IgD-negative memory B cell (primary cell): ENCODE measurements at regions not wholly inside any gene's neighbourhood (a gene's known extent, or its start where the extent isn't known, plus 50 kb on each side); places are given as distances from the start of the nearest gene placed in this dataset.
A peak's percentile ranks its signal among the peaks of the same experiment; 100 is the strongest.

Experiments used
- H3K27ac Mint-ChIP-seq, 3 donors: one replicate each; pipeline ENCODE4 v1.8.0; 2020 to 2022; ENCODE audit warnings: mild to moderate bottlenecking in 3 of 3, mixed read lengths in 3 of 3, moderate library complexity in 1 of 3
- H3K27me3 Mint-ChIP-seq: one replicate; pipeline ENCODE4 v1.8.0; 2021; ENCODE audit warnings: mixed read lengths
- H3K36me3 Mint-ChIP-seq: one replicate; pipeline ENCODE4 v1.8.0; 2020; ENCODE audit warnings: mild to moderate bottlenecking, mixed read lengths
- H3K4me1 Mint-ChIP-seq, 3 donors: one replicate each; pipeline ENCODE4 v1.8.0; 2020 to 2022; ENCODE audit warnings: mixed read lengths in 3 of 3, mild to moderate bottlenecking in 1 of 3
- H3K4me3 Mint-ChIP-seq, 4 donors: one replicate each; pipeline ENCODE4 v1.8.0; 2020 to 2022; ENCODE audit warnings: mild to moderate bottlenecking in 4 of 4, mixed read lengths in 4 of 4, moderate library complexity in 3 of 4
- H3K9me3 Mint-ChIP-seq, 3 donors: one replicate each; pipeline ENCODE4 v1.8.0; 2020 to 2021; ENCODE audit warnings: mixed read lengths in 3 of 3, mild to moderate bottlenecking in 1 of 3

GRCh38 chr5:121373371-121373770 is 478.3 kb upstream of the FTMT start:
- no peaks in the 10 kb centered on the region for H3K9me3 Mint-ChIP-seq
- no peaks in the 10 kb centered on the region for H3K4me1 Mint-ChIP-seq
- no peaks in the 10 kb centered on the region for H3K27me3 Mint-ChIP-seq
- no peaks in the 10 kb centered on the region for H3K36me3 Mint-ChIP-seq
- H3K27ac Mint-ChIP-seq: no peak overlapping the region
- H3K4me3 Mint-ChIP-seq: no peak overlapping the region

- peaks cover 2 to 3% (median 2%) of the 10 kb centered on the region in 3 donors for H3K9me3 Mint-ChIP-seq
- H3K4me1 Mint-ChIP-seq: no peaks in the 10 kb centered on the region
- no peaks in the 10 kb centered on the region for H3K36me3 Mint-ChIP-seq
- no peak overlapping the region for H3K27ac Mint-ChIP-seq
- no peaks in the 10 kb centered on the region for H3K27me3 Mint-ChIP-seq
- no peak overlapping the region for H3K4me3 Mint-ChIP-seq
Observed at GRCh38 chr5:121377461-121377860, 474.2 kb upstream of the FTMT start.

DNA sequence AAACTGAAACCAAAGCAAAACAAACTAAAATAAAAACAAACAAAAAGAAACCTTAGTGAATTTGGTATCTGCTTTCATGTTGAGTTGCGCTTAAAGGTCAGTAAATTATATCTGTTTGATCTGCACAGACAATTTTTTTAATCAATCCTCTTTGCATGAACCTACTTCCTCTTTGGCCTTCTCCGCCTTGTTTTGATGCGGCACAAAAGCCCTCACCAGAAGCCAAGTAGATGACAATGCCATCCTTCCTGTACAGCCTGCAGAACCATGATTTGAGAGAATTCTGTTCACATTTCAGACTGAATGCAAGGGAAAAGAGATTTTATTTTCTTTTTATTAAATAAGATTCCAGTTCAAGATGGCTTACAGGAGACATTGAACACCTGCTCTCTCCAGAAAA is 473.6 kb upstream of the FTMT start:
- no peak overlapping the region for H3K4me3 Mint-ChIP-seq
- H3K36me3 Mint-ChIP-seq: no peaks in the 10 kb centered on the region
- peaks cover 2 to 3% (median 2%) of the 10 kb centered on the region in 3 donors for H3K9me3 Mint-ChIP-seq
- no peaks in the 10 kb centered on the region for H3K27me3 Mint-ChIP-seq
- no peak overlapping the region for H3K27ac Mint-ChIP-seq
- no peaks in the 10 kb centered on the region for H3K4me1 Mint-ChIP-seq

DNA sequence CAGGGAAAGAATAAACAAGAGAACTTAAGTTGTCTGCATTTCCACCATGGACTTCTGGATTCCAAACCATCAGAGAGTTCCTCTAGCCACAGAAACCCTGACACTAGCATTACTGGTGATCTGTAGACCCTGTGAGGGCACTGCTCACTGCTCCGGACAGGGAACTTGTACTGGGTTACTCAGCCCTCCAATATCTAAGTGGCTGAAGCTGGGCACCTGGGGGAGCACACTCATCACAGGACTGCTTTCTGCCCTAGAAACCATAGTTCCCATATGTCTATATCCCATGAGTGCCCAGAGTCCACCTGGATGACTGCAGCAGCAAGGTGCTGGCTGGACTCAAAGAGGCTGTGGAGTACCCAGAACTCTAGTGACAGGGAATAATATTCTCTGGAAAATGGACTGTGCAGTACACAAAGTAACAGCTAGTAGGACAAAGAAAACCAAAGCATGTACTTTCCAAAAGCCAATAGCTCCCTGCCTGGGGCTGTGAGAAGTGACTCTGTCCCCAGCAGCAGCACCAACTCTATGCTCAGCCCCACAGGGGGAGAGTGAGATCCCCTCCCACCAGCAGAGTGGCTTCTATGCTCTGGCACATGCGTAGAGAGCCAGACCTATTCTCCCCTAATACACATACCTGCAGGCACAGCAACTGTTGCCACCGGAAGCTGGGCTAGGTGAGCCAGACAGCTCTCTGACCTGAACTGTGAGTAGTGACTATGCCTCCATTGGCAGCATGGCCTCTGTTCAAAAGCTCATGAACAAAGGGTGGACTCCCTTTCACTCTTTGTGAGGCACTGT is 472.9 kb upstream of the FTMT start:
- Mint-ChIP-seq H3K27me3 (no peaks in the 10 kb centered on the region), H3K36me3 (no peaks in the 10 kb centered on the region)

GRCh38 chr5:121380066-121380465 is 471.6 kb upstream of the FTMT start:
- Mint-ChIP-seq H3K9me3 (peaks cover 2 to 3% (median 3%) of the 10 kb centered on the region in 3 donors), H3K36me3 (no peaks in the 10 kb centered on the region), H3K27me3 (no peaks in the 10 kb centered on the region), H3K27ac (no peak overlapping the region), H3K4me1 (no peaks in the 10 kb centered on the region), H3K4me3 (no peak overlapping the region)

More for the DNA sequence above, 472.9 kb upstream of the FTMT start:
- Mint-ChIP-seq H3K9me3 (peaks cover 2 to 3% (median 2%) of the 10 kb centered on the region in 3 donors), H3K27ac (no peak overlapping the region), H3K4me1 (no peaks in the 10 kb centered on the region), H3K4me3 (peak overlapping the region in 1 of 4 donors; percentile 27)

- Mint-ChIP-seq H3K27ac (no peak overlapping the region), H3K9me3 (peaks cover 1 to 5% (median 3%) of the 10 kb centered on the region in 3 donors), H3K27me3 (no peaks in the 10 kb centered on the region), H3K36me3 (no peaks in the 10 kb centered on the region), H3K4me1 (no peaks in the 10 kb centered on the region), H3K4me3 (no peak overlapping the region)
Observed at GRCh38 chr5:121384359-121384758, 467.3 kb upstream of the FTMT start.

GRCh38 chr5:121386334-121386733 is 465.3 kb upstream of the FTMT start:
- Mint-ChIP-seq H3K4me1 (no peaks in the 10 kb centered on the region), H3K27ac (no peak overlapping the region), H3K9me3 (peaks cover 0 to 4% (median 2%) of the 10 kb centered on the region in 3 donors), H3K27me3 (no peaks in the 10 kb centered on the region), H3K4me3 (no peak overlapping the region), H3K36me3 (no peaks in the 10 kb centered on the region)

DNA sequence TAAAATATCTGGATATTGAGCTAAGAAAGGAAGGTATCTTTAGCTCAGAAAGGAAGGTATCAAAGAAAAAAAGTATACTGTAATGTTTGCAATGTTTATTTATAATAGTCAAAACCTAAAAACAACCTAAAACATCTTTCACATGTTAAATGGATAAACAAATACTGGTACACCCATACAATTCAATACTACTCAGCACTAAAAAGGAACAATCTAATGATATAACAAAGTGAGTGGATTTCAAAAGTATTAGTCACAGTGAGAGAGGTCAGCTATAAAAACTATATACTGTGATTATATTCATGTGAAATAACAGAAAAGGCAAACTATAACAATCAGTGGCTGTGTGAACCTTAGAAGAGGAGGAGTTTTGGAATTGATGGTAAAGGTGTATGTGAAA is 455.0 kb upstream of the FTMT start:
- Mint-ChIP-seq H3K27ac (no peak overlapping the region), H3K27me3 (no peaks in the 10 kb centered on the region), H3K4me3 (no peak overlapping the region), H3K36me3 (no peaks in the 10 kb centered on the region), H3K9me3 (peaks cover 0 to 7% (median 6%) of the 10 kb centered on the region in 3 donors), H3K4me1 (no peaks in the 10 kb centered on the region)

- H3K4me1 Mint-ChIP-seq: no peaks in the 10 kb centered on the region
- peaks cover 0 to 14% (median 7%) of the 10 kb centered on the region in 3 donors for H3K9me3 Mint-ChIP-seq
- H3K36me3 Mint-ChIP-seq: no peaks in the 10 kb centered on the region
- H3K4me3 Mint-ChIP-seq: no peak overlapping the region
- H3K27me3 Mint-ChIP-seq: no peaks in the 10 kb centered on the region
- no peak overlapping the region for H3K27ac Mint-ChIP-seq
Observed at GRCh38 chr5:121399879-121400278, 451.8 kb upstream of the FTMT start.

DNA sequence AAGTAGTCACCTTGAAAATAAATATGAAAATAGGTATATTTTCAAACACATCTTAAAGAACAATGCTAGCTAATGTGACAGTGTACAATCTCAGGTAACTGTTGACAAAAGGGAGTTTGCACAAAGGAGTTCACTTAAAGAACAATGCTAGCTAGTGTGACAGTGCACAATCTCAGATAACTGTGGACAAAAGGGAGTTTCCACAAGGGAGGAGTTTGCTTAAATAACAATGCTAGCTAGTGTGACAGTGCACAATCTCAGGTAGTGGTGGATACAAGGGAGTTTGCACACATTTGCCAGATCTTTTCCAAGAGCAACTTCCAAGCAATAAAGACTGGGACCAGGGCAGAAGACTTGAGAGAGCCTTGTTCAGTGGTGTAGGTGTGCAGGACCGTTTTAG is 442.9 kb upstream of the FTMT start:
- H3K36me3 Mint-ChIP-seq: no peaks in the 10 kb centered on the region
- no peak overlapping the region for H3K27ac Mint-ChIP-seq
- peaks cover 0 to 6% (median 2%) of the 10 kb centered on the region in 3 donors for H3K9me3 Mint-ChIP-seq
- no peaks in the 10 kb centered on the region for H3K27me3 Mint-ChIP-seq
- no peaks in the 10 kb centered on the region for H3K4me1 Mint-ChIP-seq
- H3K4me3 Mint-ChIP-seq: no peak overlapping the region

DNA sequence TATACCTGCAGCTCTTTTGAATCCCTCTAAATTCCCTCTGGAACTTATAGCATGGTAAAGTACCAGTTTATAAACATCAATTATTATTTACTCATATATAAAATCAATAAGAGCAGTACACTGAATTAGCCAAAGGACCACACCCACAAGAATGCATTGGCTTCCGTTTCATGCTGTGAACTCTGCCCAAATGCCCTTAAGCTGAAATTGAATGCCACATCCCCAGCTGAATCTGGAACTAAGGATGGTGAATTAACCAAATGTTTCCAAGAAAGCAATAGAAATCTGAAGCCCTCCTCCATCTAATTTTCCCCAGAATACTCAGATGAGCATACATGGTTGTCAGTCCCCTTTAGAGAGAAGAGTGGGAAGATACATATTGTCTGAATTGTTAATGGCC is 436.4 kb upstream of the FTMT start:
- H3K27ac Mint-ChIP-seq: no peak overlapping the region
- H3K36me3 Mint-ChIP-seq: no peaks in the 10 kb centered on the region
- H3K9me3 Mint-ChIP-seq: peaks cover 0 to 5% (median 1%) of the 10 kb centered on the region in 3 donors
- H3K27me3 Mint-ChIP-seq: no peaks in the 10 kb centered on the region
- H3K4me1 Mint-ChIP-seq: no peaks in the 10 kb centered on the region
- H3K4me3 Mint-ChIP-seq: no peak overlapping the region

- Mint-ChIP-seq H3K4me3 (no peak overlapping the region), H3K9me3 (peaks cover 2 to 10% (median 3%) of the 10 kb centered on the region in 3 donors), H3K27me3 (no peaks in the 10 kb centered on the region), H3K27ac (no peak overlapping the region), H3K4me1 (no peaks in the 10 kb centered on the region), H3K36me3 (no peaks in the 10 kb centered on the region)
Observed at GRCh38 chr5:121421646-121422045, 430.0 kb upstream of the FTMT start.

- Mint-ChIP-seq H3K4me1 (no peaks in the 10 kb centered on the region), H3K4me3 (no peak overlapping the region), H3K9me3 (peaks cover 3 to 10% (median 4%) of the 10 kb centered on the region in 3 donors), H3K27me3 (no peaks in the 10 kb centered on the region), H3K36me3 (no peaks in the 10 kb centered on the region), H3K27ac (no peak overlapping the region)
Observed at GRCh38 chr5:121424976-121425375, 426.7 kb upstream of the FTMT start.

GRCh38 chr5:121426153-121426552 is 425.5 kb upstream of the FTMT start:
- no peaks in the 10 kb centered on the region for H3K4me1 Mint-ChIP-seq
- no peak overlapping the region for H3K4me3 Mint-ChIP-seq
- H3K9me3 Mint-ChIP-seq: peaks cover 3 to 10% (median 4%) of the 10 kb centered on the region in 3 donors
- H3K27me3 Mint-ChIP-seq: no peaks in the 10 kb centered on the region
- H3K27ac Mint-ChIP-seq: no peak overlapping the region
- no peaks in the 10 kb centered on the region for H3K36me3 Mint-ChIP-seq

DNA sequence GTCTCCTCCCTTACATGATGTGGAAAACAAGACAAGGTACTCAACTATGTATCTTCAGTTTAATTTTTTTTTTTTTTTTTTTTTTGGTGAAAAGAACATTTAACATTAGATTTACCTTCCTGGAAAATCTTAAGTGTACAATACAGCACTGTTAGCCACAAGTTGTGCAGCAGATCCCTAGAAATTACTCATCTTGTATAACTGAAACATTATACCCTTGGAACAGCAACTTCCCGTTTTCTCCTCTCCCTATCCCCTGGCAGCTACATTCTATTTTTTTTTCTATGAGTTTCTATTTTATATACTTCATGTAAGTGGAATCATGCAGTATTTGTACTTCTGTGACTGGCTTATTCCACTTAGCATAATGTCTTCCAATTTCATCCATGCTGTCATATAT is 421.9 kb upstream of the FTMT start:
- no peak overlapping the region for H3K27ac Mint-ChIP-seq

GRCh38 chr5:121430538-121430937 is 421.1 kb upstream of the FTMT start:
- no peaks in the 10 kb centered on the region for H3K27me3 Mint-ChIP-seq
- H3K36me3 Mint-ChIP-seq: no peaks in the 10 kb centered on the region
- no peak overlapping the region for H3K27ac Mint-ChIP-seq
- H3K4me1 Mint-ChIP-seq: no peaks in the 10 kb centered on the region
- H3K4me3 Mint-ChIP-seq: no peak overlapping the region
- peaks cover 2 to 4% (median 3%) of the 10 kb centered on the region in 3 donors for H3K9me3 Mint-ChIP-seq

More for the DNA sequence above, 421.9 kb upstream of the FTMT start:
- no peaks in the 10 kb centered on the region for H3K4me1 Mint-ChIP-seq
- H3K9me3 Mint-ChIP-seq: peaks cover 2 to 5% (median 4%) of the 10 kb centered on the region in 3 donors
- no peaks in the 10 kb centered on the region for H3K36me3 Mint-ChIP-seq
- H3K4me3 Mint-ChIP-seq: no peak overlapping the region
- H3K27me3 Mint-ChIP-seq: no peaks in the 10 kb centered on the region
